ENCODE measurements at regions not wholly inside any gene's neighbourhood (a gene's known extent, or its start where the extent isn't known, plus 50 kb on each side); places are given as distances from the start of the nearest gene placed in this dataset.

DNA sequence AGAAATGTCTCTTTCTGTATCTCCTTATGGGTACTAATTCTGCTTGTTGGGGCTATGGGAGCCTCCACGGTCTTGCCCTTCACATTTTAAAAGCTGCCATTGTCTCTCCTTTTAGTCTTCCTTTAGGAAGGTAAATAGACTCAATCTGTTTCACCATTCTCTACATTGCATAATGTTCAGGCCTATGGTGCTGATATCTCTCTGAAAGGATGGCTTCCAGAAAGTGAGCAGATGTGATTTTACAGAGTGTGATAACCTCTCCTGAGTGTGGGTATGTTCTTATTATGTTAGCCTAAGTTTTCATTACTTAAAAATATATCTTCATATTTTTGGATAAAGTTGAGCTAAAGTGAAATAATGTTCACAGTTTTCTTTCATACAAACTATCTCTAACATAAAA, 254.0 kb upstream of the PITX2 start:
- H3K27ac ChIP-seq: no peak overlapping the region
- intact Hi-C loops (cut with DNase I): no loop called here

DNA sequence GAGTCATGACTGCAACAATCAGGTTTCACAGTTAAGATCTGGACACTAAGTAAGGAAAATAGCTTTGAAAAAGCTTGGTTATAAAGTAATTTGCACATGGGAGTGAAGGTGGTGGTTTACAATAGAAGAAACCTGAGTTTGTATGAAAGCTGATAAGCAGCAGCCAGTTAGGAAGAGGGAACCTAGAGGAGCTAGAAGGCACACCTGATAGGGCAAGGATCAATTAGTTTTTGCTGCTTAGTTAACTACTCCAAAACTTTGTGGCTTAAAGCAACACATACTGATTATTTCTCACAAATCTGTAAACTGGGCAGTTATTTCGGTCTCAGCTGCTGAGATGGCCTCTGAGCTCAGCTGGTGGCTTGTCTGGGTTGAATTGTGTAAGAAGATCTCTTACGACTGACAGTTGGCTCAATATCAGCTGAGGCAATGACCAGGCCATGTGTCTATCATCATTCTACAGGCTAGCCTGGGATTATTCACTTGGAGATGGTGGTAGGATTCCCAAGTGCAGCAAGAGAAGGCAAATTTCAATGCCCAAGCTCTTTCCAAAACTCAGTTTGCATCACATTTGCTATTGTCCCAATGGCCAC, 255.0 kb upstream of the PITX2 start:
- no peaks in the 10 kb centered on the region for H3K9me3 ChIP-seq
- no peak overlapping the region for H3K27ac ChIP-seq
- H3K36me3 ChIP-seq: no peaks in the 10 kb centered on the region
- TF ChIP-seq, protein P1, sequence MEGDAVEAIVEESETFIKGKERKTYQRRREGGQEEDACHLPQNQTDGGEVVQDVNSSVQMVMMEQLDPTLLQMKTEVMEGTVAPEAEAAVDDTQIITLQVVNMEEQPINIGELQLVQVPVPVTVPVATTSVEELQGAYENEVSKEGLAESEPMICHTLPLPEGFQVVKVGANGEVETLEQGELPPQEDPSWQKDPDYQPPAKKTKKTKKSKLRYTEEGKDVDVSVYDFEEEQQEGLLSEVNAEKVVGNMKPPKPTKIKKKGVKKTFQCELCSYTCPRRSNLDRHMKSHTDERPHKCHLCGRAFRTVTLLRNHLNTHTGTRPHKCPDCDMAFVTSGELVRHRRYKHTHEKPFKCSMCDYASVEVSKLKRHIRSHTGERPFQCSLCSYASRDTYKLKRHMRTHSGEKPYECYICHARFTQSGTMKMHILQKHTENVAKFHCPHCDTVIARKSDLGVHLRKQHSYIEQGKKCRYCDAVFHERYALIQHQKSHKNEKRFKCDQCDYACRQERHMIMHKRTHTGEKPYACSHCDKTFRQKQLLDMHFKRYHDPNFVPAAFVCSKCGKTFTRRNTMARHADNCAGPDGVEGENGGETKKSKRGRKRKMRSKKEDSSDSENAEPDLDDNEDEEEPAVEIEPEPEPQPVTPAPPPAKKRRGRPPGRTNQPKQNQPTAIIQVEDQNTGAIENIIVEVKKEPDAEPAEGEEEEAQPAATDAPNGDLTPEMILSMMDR (IDR thresholded peaks at IDR 0.05): no peak
- DNase-seq (ENCODE audit: low spot score in 2 of 2): no peak
- intact Hi-C loops (cut with DNase I): no loop called here
- no peaks in the 10 kb centered on the region for H3K4me1 ChIP-seq
- H3K4me3 ChIP-seq: no peak overlapping the region
- no peaks in the 10 kb centered on the region for H3K27me3 ChIP-seq

More for the DNA sequence above, 254.0 kb upstream of the PITX2 start:
- TF ChIP-seq, protein P1 (IDR thresholded peaks at IDR 0.05): no peak
- Histone ChIP-seq H3K4me3 (no peak overlapping the region), H3K4me1 (no peaks in the 10 kb centered on the region), H3K27me3 (no peaks in the 10 kb centered on the region), H3K36me3 (no peaks in the 10 kb centered on the region), H3K9me3 (no peaks in the 10 kb centered on the region)
- no peak for DNase-seq (ENCODE audit: low spot score in 2 of 2)

DNA sequence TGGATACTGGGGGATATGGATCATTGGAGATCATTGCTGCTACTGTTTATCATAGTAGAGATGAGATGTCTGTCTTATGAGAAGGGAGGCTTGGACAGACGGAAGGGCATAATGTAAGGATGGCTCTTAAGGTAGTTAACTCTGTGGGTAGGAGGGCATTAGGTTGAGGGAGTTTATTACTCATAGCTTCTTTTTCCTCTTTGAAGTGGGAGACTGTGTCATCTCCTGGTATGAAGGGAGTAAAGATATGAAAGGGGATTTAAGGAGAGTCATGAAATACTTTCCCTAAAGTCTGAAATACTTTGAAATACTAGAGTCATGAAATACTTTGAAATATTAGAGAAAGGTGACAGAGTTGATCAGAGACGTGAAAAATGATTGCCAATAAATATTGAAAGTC, 255.5 kb upstream of the PITX2 start:
- intact Hi-C loops (cut with DNase I): no loop called here
- no peak for DNase-seq (ENCODE audit: low spot score in 2 of 2)
- H3K27ac ChIP-seq: no peak overlapping the region
- no peaks in the 10 kb centered on the region for H3K27me3 ChIP-seq
- no peak overlapping the region for H3K4me3 ChIP-seq
- H3K9me3 ChIP-seq: no peaks in the 10 kb centered on the region
- no peaks in the 10 kb centered on the region for H3K4me1 ChIP-seq
- no peaks in the 10 kb centered on the region for H3K36me3 ChIP-seq
- TF ChIP-seq, protein P1 (IDR thresholded peaks at IDR 0.05): no peak

DNA sequence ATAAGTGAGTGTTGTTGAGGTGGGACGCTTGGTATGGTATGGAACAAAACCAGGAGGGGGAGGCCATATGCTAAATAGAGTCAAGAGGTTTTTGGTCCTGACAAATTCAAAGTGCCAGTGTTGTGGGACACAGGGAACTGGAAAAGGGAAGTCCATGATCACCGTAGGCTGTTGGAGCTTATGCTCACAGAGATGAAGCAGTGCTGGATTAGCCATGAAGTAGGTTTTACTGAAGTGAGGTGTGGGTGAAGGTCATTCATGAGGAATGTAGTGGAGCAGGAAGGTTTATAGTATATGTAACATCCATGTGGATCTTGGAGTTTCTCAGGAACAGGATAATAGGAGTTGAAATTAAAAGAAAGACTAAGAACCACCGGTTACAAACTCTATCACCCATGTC, 256.1 kb upstream of the PITX2 start:
- Histone ChIP-seq H3K27ac (no peak overlapping the region), H3K27me3 (no peaks in the 10 kb centered on the region), H3K9me3 (no peaks in the 10 kb centered on the region), H3K36me3 (no peaks in the 10 kb centered on the region), H3K4me3 (no peak overlapping the region), H3K4me1 (no peaks in the 10 kb centered on the region)
- TF ChIP-seq, protein P1 (IDR thresholded peaks at IDR 0.05): no peak
- DNase-seq (ENCODE audit: low spot score in 2 of 2): no peak
- intact Hi-C loops (cut with DNase I): no loop called here

DNA sequence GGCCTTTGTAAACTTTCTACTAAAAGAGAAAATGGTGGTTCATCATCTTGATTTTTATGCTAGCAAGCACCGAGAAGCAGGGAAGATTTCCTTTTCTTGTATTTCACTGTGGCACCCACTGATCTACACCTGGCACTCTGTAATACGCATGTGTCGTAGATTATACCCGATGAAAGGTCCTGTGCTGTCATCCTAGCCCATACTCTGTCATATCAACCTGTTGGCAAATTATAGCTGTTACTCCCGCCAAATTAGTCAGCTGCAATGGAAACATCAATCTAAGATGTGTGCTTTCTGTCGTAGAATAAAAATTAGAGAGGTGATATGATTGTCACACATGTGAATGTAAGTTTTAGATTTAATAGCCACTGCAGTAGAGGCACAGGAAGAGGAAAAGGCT, 263.4 kb upstream of the PITX2 start:
- intact Hi-C loops (cut with DNase I): no loop called here
- TF ChIP-seq, protein P1 (IDR thresholded peaks at IDR 0.05): no peak
- H3K36me3 ChIP-seq: no peaks in the 10 kb centered on the region

DNA sequence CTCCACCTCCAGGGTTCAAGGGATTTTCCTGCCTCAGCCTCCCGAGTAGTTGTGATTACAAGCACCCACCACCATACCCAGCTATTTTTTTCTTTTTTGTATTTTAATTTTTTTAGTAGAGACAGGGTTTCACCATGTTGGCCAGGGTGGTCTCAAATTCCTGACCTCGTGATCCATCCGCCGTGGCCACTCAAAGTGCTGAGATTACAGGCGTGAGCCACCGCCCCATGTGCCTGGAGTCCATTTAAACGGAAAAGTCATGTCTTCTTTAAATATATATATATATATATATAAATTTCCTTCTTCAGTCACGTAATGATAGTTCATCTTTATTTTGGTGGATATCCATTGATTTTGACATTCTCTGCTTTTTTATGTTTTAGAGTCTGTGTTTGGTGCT, 264.0 kb upstream of the PITX2 start:
- Histone ChIP-seq H3K27ac (no peak overlapping the region), H3K9me3 (peaks cover 0 to 6% of the 10 kb centered on the region in 2 donors), H3K4me1 (no peaks in the 10 kb centered on the region), H3K27me3 (no peaks in the 10 kb centered on the region), H3K36me3 (no peaks in the 10 kb centered on the region), H3K4me3 (no peak overlapping the region)
- DNase-seq (ENCODE audit: low spot score in 2 of 2): no peak
- TF ChIP-seq, protein P1 (IDR thresholded peaks at IDR 0.05): no peak
- intact Hi-C loops (cut with DNase I): no loop called here

More for the DNA sequence above, 263.4 kb upstream of the PITX2 start:
- no peaks in the 10 kb centered on the region for H3K27me3 ChIP-seq
- DNase-seq (ENCODE audit: low spot score in 2 of 2): no peak
- peaks cover 0 to 1% of the 10 kb centered on the region in 2 donors for H3K9me3 ChIP-seq
- H3K4me1 ChIP-seq: no peaks in the 10 kb centered on the region
- H3K4me3 ChIP-seq: no peak overlapping the region
- no peak overlapping the region for H3K27ac ChIP-seq
